GM08714 (cell line): ENCODE measurements at regions not wholly inside any gene's neighbourhood (a gene's known extent, or its start where the extent isn't known, plus 50 kb on each side); places are given as distances from the start of the nearest gene placed in this dataset.
"Not testable (repeated sequence)": the region's sequence is repeated elsewhere in the genome, so short reads cannot be mapped to it uniquely, and the experiment has no call there.

Experiments
- H3K4me3 ChIP-seq: fragments of 200-500 bp; sonication (Bioruptor generic); 2 replicates; pipeline ENCODE4 v1.5.1; 2014; ENCODE audit warnings: mild to moderate bottlenecking, low read length, inconsistent platforms
- ZNF274 ChIP-seq: IDR thresholded peaks from 2 replicates; pipeline ENCODE4 v1.6.1; 2012; ENCODE audit warnings: mild to moderate bottlenecking, low read depth, low read length

GRCh38 chr13:42486711-42487198 lies 87.2 kb upstream of the TNFSF11 start:
- no peak overlapping the region for H3K4me3 ChIP-seq
- no peak for TF ChIP-seq ZNF274

- H3K4me3 ChIP-seq = no peak overlapping the region
- TF ChIP-seq ZNF274 = no peak
These were observed 86.7 kb upstream of the TNFSF11 start for GRCh38 chr13:42487221-42487620.

GRCh38 chr13:42490676-42491075 lies 83.3 kb upstream of the TNFSF11 start:
- no peak for TF ChIP-seq ZNF274
- H3K4me3 ChIP-seq = no peak overlapping the region

- no peak for TF ChIP-seq ZNF274
- no peak overlapping the region for H3K4me3 ChIP-seq
These were observed 81.5 kb upstream of the TNFSF11 start for GRCh38 chr13:42492372-42492920.

GRCh38 chr13:42494157-42494556 lies 79.8 kb upstream of the TNFSF11 start:
- no peak for TF ChIP-seq ZNF274

GRCh38 chr13:42495255-42495654 lies 78.7 kb upstream of the TNFSF11 start:
- H3K4me3 ChIP-seq = no peak overlapping the region
- no peak for TF ChIP-seq ZNF274

More at GRCh38 chr13:42494157-42494556, 79.8 kb upstream of the TNFSF11 start:
- H3K4me3 ChIP-seq = no peak overlapping the region

- no peak overlapping the region for H3K4me3 ChIP-seq
- no peak for TF ChIP-seq ZNF274
These were observed 78.2 kb upstream of the TNFSF11 start for GRCh38 chr13:42495751-42496150.

GRCh38 chr13:42496926-42497554 lies 76.9 kb upstream of the TNFSF11 start:
- H3K4me3 ChIP-seq = not testable (repeated sequence)

- no peak for TF ChIP-seq ZNF274
- H3K4me3 ChIP-seq = no peak overlapping the region
These were observed 76.2 kb upstream of the TNFSF11 start for GRCh38 chr13:42497798-42498197.

- H3K4me3 ChIP-seq = no peak overlapping the region
- no peak for TF ChIP-seq ZNF274
These were observed 75.4 kb upstream of the TNFSF11 start for GRCh38 chr13:42498521-42498920.
